Panc1 (cell line): ENCODE measurements at regions not wholly inside any gene's neighbourhood (a gene's known extent, or its start where the extent isn't known, plus 50 kb on each side); places are given as distances from the start of the nearest gene placed in this dataset.
A peak's percentile ranks its signal among the peaks of the same experiment; 100 is the strongest.

ENCODE experiments used
- ATAC-seq: fragments of 200-7000 bp; cut with Tn5 transposase; 2 replicates; pipeline ENCODE4 v1.9.1; 2020; ENCODE audit warnings: mild to moderate bottlenecking, moderate library complexity
- BruUV-seq: library from RNA; stranded (reverse); fragments of 400-500 nt; replicated peaks from 2 replicates; lab custom pipeline; 2021; lab: Mats Ljungman, UMichigan
- CTCF ChIA-PET: fragments of 300-600 bp; sonication (Branson Sonifier 250); formaldehyde crosslinking; loops from one replicate; lab custom pipeline; 2022; ENCODE audit warnings: antibody characterized with exemption; lab: Charles Lee
- POLR2A ChIA-PET: fragments of 300-600 bp; sonication (Branson Sonifier 250); formaldehyde crosslinking; loops from one replicate; lab custom pipeline; 2022; ENCODE audit warnings: antibody characterized with exemption; lab: Charles Lee
- DNase-seq: peaks from one replicate; pipeline ENCODE4 v3.0.0-alpha.2; 2010; ENCODE audit warnings: low read depth, low spot score
- H3K27ac ChIP-seq: 2 replicates; pipeline ENCODE4 v1.5.1; 2011; ENCODE audit warnings: mild to moderate bottlenecking, low read length, inconsistent platforms
- H3K27me3 ChIP-seq: fragments of 200-500 bp; sonication (Bioruptor generic); 2 replicates; pipeline ENCODE4 v1.6.0; 2014; ENCODE audit warnings: low read length, inconsistent platforms; ENCODE audit not compliant: control insufficient read depth, insufficient read depth
- H3K36me3 ChIP-seq: fragments of 200-500 bp; sonication (Bioruptor generic); 2 replicates; pipeline ENCODE4 v1.5.1; 2014; ENCODE audit warnings: inconsistent platforms, mild to moderate bottlenecking, low read length, moderate library complexity; ENCODE audit not compliant: control insufficient read depth, insufficient read depth
- H3K4me1 ChIP-seq: 2 replicates; pipeline ENCODE4 v1.5.1; 2011; ENCODE audit warnings: inconsistent platforms, mild to moderate bottlenecking, low read length, moderate library complexity; ENCODE audit not compliant: control insufficient read depth, insufficient read depth
- H3K4me3 ChIP-seq, 2 experiments: 2 replicates each; pipeline ENCODE4 v1.5.1; 2011 to 2012; ENCODE audit warnings: low read depth in 2 of 2, low read length in 2 of 2, mild to moderate bottlenecking in 2 of 2, inconsistent platforms in 1 of 2, moderate library complexity in 1 of 2
- H3K9me3 ChIP-seq: fragments of 200-500 bp; sonication (Bioruptor generic); 2 replicates; pipeline ENCODE4 v1.5.1; 2014; ENCODE audit warnings: low read depth, mild to moderate bottlenecking, inconsistent platforms, low read length, moderate library complexity; ENCODE audit not compliant: control insufficient read depth, insufficient read depth
- POLR2AphosphoS5 ChIP-seq: IDR thresholded peaks from 2 replicates; pipeline ENCODE4 v1.6.1; 2012; ENCODE audit warnings: mild to moderate bottlenecking, low read depth, low read length, moderate library complexity
- REST ChIP-seq, 2 experiments: IDR thresholded peaks; 2 replicates each; pipeline ENCODE4 v1.6.1; 2011 to 2012; ENCODE audit warnings: low read depth in 2 of 2, control low read depth in 1 of 2, low read length in 1 of 2, mild to moderate bottlenecking in 1 of 2, moderate library complexity in 1 of 2; ENCODE audit not compliant: insufficient read depth in 1 of 2
- SIN3A ChIP-seq: IDR thresholded peaks from 2 replicates; pipeline ENCODE4 v1.6.1; 2012; ENCODE audit warnings: low read depth, mild to moderate bottlenecking, low read length, moderate library complexity, borderline replicate concordance; ENCODE audit not compliant: insufficient read depth
- TCF7L2 ChIP-seq: IDR thresholded peaks from 2 replicates; pipeline ENCODE4 v1.6.1; 2011; ENCODE audit warnings: mild to moderate bottlenecking, low read depth, low read length, inconsistent platforms
- in situ Hi-C: cut with HindIII; loops from 2 replicates; pipeline ENCODE4 v1.10.0; 2016; ENCODE audit warnings: low sequenced_read_pairs, low pct_unique_long_range_greater_than_20kb
- intact Hi-C: fragments of 100-400 bp; cut with micrococcal nuclease; formaldehyde crosslinking; loops from one replicate; pipeline ENCODE4 v1.10.0; 2022; ENCODE audit not compliant: unreplicated experiment
- TF ChIP-seq, protein P1 (sequence below): fragments of 450-650 bp; IDR thresholded peaks from 2 replicates; pipeline ENCODE4 v1.5.1; 2017; ENCODE audit warnings: mild to moderate bottlenecking

DNA sequence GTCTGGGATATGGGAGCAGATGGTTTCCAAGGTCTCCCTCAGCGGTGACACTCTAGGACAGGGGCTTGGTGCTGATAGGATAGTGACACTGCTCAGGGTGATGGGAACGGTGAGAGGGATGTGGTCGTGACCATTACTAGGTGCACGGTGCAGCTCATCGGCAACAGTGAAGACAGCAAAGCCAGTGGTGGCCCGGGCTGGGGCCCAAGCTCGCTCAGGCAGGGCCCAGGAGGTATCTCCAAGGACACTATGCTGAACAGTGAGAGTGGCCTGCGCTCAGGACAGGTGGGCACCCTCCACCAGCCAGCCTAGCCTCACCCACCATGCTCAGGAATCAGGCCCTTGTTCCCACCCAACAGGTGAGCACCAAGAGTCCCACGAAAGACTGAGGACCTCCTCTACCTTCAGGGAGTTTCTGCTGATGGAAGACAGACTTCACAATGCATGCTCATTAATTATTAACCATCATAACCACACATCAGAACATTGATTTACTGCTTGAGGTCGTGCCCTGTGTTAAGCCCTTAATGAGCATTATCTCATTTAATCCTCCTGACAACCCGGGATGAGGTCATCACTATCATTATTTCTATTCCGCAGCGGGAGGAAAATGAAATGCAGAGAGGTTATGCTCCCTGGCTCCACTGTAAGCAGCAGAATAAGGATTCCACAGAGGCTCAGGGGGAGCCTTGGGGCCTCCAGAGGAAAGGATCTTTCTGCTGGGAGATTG, 269.4 kb downstream of the UACA start:
- ChIA-PET CTCF (no interaction called here), POLR2A (interaction anchor here (0.5 kb wide), 1 partner anchor 394 kb away, joined by 12 read pairs; no protein-coding TSS in a partner anchor)
- Histone ChIP-seq H3K9me3 (no peaks in the 10 kb centered on the region), H3K4me3 (no peak overlapping the region), H3K27me3 (no peaks in the 10 kb centered on the region), H3K36me3 (no peaks in the 10 kb centered on the region), H3K27ac (peak overlapping the region; percentile 92), H3K4me1 (peaks cover 69% of the 10 kb centered on the region)
- BruUV-seq: no TSS peak
- in situ Hi-C loops (no loop called here), intact Hi-C loops (no loop called here)
- ATAC-seq (peak; percentile 8), DNase-seq (no peak)
- no peak for TF ChIP-seq POLR2AphosphoS5
- TF ChIP-seq TCF7L2: no peak
- TF ChIP-seq REST (IDR thresholded peaks at IDR 0.05; ENCODE audit: insufficient read depth in 1 of 2, low read depth in 2 of 2, low read length in 1 of 2): no peak

DNA sequence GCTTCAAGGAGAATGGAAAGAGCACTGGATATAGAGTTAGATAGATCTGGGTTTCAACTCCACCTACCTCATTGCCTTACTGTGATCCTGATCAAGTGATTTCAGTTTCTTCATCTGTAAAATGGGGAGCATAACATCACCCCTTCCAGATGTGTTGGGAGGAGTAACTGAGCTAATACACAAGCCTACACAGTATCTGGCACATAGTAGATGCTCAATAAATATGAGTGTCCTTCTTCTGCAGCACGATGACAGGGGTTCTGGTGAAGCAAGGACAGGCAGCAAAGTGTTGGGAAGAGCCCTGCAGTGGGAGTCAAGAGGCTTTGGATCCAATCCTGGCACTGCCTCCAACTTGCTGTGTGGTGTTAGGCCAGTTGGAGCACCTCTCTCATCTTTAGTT, 270.0 kb downstream of the UACA start:
- POLR2A ChIA-PET: interaction anchor here (0.5 kb wide), 1 partner anchor 394 kb away, joined by 12 read pairs; no protein-coding TSS in a partner anchor

More for the DNA sequence above, 270.0 kb downstream of the UACA start:
- H3K27ac ChIP-seq: peak overlapping the region; percentile 92
- BruUV-seq: no TSS peak
- no peaks in the 10 kb centered on the region for H3K9me3 ChIP-seq
- no peaks in the 10 kb centered on the region for H3K27me3 ChIP-seq
- in situ Hi-C loops (no loop called here), intact Hi-C loops (no loop called here)
- no peak for DNase-seq
- H3K4me3 ChIP-seq: no peak overlapping the region
- TF ChIP-seq REST (IDR thresholded peaks at IDR 0.05; ENCODE audit: insufficient read depth in 1 of 2, low read depth in 2 of 2, low read length in 1 of 2) (no peak), POLR2AphosphoS5 (no peak), TCF7L2 (no peak), SIN3A (no peak)
- TF ChIP-seq, protein P1, sequence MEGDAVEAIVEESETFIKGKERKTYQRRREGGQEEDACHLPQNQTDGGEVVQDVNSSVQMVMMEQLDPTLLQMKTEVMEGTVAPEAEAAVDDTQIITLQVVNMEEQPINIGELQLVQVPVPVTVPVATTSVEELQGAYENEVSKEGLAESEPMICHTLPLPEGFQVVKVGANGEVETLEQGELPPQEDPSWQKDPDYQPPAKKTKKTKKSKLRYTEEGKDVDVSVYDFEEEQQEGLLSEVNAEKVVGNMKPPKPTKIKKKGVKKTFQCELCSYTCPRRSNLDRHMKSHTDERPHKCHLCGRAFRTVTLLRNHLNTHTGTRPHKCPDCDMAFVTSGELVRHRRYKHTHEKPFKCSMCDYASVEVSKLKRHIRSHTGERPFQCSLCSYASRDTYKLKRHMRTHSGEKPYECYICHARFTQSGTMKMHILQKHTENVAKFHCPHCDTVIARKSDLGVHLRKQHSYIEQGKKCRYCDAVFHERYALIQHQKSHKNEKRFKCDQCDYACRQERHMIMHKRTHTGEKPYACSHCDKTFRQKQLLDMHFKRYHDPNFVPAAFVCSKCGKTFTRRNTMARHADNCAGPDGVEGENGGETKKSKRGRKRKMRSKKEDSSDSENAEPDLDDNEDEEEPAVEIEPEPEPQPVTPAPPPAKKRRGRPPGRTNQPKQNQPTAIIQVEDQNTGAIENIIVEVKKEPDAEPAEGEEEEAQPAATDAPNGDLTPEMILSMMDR: no peak
- CTCF ChIA-PET: no interaction called here
- H3K36me3 ChIP-seq: no peaks in the 10 kb centered on the region
- H3K4me1 ChIP-seq: peaks cover 71% of the 10 kb centered on the region
- no peak for ATAC-seq
